ENCODE measurements at regions not wholly inside any gene's neighbourhood (a gene's known extent, or its start where the extent isn't known, plus 50 kb on each side); places are given as distances from the start of the nearest gene placed in this dataset.

DNA sequence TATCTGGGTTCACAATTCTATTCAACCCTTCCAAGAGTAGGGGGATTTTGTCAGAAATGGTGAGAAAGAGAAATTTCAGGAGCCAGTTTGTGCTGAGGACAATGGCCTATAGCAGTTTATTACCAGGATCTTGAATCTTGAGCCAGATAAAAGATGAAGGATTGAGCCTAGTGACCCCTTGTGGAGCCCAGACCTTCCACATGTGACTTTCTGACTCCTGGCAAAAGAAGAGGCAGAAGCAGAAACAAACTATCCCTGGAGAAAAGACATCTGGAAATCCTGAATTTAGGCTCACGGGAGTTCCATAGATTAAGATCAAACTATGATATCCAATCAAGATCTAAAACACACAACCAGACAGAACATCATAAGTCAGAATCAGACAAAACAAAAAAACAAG is 60.9 kb upstream of the CHRM2 start:
- DNase-seq: no peak

DNA sequence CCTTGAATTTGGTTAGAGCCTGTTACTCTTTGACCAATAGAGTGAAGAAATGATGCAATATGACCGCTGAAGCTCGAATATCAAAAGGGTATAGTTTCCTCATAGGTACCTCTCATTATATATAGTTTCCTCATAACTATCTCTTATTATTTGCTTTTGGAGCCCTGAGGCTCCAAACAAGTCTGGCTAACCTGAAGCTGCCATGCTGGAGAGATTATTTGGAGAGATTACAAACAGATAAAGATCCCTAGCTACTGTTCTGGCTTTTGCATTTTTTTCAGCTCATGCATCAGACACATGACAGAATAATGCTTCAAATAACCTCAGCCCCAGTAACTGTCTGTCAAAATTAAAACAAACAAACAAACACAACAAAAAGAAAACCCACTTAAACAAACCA is 65.4 kb upstream of the CHRM2 start:
- DNase-seq: no peak

DNA sequence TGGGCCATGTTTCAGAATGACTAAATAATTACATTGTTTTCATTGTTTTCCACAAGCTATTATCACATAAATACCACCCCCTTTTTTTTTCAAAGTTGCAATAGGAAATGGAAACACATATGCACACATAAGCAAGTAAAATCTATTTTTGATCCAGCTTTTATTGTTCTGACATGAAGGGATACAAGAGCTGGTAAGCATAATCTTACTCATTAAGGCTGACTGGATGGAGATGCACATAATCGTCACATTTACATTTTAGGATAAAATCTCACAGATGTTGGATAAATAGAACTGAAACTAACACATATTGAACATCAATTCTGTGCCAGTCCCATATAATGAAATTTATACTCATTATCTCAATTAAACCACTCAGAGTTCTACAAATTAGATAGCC is 84.5 kb upstream of the CHRM2 start:
- no peak for DNase-seq

DNA sequence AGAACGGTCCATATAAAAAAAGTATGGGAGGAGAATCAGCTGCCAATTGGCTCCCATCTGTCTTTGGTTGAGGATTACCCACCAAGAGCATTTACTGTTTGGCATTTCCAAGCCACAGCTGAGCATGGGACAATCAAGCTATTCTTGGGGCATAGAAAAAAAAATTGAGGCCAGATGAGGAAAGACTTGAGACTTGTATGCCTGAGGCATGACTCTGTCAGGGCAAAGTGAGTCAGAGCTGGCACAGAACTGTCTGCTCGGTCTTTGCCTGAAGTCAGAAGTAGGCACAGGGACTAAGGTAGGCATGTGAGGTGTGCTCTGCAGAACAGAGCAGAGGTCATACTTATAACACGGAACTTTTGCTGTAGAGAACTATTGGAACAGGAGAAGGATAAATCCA is 126.5 kb upstream of the CHRM2 start:
- no peak for DNase-seq

DNA sequence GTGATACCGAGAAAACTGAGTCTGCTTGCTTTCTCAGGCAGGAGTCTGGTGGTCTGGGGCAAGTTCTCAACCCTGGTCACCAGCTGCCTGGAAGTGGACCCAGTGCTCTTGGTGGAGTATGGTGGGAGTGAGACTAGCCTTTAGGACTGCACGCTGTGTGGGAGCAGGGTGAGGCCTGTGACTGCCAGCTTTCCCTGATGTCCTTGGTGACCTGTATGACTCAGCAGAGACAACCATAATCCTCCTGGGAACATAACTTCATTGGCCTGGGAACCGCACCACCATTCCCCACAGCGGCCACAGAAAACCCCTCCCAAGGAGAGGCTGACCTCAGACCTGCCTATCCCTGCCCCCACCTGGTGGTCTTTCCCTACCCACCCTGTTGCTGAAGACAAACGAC is 139.5 kb upstream of the CHRM2 start:
- DNase-seq: no peak

DNA sequence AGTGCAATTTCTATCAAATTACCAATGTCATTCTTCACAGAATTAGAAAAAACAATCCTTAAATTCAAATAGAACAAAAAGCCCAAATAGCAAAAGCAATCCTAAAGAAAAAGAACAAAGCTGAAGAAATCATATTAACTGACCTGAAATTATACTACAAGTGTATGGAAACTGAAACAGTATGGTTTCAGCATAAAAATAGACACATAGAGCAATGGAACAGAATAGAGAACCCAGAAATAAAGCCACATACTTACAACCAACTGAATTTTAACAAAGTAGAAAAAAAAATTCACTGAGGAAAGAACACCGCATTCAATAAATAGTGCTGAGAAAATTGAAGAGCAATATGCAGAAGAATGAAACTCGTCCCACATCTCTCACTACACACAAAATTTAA is 142.0 kb upstream of the CHRM2 start:
- no peak for DNase-seq

DNA sequence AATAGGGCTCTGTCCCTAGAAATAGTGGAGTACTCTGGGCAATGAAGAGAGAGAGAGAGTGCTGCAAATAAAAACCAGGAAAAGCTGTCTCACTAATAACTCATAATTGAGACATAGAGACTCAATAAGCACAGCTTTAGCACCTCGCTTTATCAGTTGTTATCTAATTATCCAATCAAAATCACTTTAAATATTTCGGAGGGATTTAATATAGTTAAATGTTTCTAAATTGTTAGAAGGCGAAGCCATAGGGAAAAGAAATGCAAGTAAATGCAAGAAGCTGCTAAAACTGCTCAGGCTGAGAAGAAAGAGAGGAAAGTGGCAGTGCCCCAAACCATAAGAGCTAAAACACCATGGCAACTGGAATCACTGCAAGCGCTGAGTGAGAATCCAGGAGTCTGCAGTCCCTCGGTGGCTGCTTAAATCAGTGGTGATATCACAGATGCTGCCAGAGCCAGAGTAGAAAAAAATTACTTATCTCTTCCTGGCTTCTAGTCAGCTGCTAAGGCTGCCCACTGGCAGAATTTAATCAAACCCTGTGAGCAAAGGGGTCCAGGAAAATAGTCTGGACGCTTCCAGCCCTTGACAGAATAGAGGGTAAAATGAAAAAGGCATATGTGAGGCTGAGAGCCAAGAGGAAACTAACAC is 150.4 kb upstream of the CHRM2 start:
- peak; percentile 4 for DNase-seq

DNA sequence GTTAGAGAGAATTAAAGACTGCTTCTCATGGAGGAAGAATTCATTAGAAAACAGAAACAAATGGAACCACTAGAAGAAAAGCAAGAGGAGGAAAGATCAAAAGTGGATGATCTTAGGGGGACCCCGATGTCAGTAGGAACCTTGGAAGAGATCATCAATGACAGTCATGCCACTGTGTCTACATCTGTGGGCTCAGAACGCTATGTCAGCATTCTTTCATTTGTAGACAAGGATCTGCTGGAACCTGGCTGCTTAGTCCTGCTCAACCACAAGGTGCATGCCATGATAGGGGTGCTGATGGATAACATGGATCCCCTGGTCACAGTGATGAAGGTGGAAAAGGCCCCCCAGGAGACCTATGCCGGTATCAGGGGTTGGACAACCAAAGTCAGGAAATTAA is 154.4 kb upstream of the CHRM2 start:
- no peak for DNase-seq

DNA sequence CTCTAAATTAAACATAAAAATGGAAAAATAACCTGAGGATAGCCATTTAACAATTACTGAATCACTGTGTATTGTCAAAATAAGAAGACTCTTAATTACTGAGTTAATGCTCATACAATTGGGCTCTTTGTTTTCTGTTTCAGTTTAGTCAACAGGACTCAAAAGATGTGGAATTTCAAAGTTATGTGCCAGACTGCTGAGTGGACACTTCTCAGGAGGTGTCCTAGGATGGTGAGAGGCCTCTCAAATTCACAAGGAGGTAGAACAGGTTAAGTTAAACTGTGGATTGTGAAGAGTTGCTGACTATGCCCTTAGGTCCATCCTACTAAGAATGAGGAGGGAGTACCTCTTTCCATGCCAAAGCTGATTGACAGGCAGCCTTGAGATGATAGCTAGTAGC is 157.7 kb upstream of the CHRM2 start:
- no peak for DNase-seq

DNA sequence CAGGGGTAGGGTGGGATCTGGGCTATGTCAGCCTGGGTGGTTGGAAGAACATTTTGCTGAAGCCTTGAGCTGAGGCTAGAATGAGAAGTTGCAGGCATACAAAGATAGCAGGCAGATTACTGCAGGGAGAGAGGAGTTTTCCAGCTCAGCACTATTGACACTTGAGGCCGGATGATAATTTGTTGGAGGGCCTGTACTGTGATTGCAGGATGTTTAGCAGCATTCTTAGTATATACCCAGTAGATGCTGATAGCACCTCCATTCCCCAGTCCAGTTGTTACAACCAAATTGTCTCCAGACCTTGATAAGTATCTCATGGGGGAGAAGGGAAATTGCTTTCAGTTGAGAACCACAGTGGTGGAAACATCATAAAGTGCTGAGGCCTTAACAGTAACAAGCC is 158.6 kb upstream of the CHRM2 start:
- no peak for DNase-seq

DNA sequence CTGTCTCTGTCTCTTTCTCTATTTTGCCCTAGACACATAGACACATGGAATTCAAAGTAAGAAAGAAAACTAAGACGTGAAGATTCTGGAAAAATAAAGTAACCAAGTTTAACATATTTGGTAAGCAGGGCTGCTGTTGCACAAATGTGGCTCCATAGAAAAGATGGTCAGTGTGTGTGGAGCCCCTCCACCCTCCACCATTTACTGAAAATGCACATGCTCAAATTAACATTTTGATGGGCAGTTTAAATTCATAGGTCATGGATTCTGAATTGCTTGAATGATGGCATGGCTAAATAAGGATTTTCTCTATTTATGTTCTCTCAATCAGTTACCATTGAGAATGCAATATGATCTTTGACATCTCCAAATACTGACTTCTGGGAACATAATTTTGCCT is 165.5 kb upstream of the CHRM2 start:
- DNase-seq: no peak

DNA sequence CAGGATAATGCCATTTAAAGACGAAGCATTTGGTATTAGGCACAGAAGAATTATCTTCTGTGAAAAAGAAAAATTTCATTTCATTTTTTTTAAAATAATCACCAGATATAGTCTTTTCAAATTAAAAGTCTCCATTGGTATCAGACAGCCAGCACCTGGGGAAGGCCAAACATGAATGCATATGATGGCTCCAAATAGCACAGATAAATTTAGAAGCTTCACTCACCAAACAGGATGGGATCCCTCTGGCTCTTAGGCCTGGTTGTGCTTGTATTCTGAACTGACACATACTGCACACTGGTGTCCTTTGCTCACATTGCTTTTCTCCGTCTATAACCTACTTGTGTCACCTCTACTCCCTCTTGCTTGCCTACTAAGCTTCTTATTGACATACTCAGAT is 169.5 kb upstream of the CHRM2 start:
- DNase-seq: no peak

DNA sequence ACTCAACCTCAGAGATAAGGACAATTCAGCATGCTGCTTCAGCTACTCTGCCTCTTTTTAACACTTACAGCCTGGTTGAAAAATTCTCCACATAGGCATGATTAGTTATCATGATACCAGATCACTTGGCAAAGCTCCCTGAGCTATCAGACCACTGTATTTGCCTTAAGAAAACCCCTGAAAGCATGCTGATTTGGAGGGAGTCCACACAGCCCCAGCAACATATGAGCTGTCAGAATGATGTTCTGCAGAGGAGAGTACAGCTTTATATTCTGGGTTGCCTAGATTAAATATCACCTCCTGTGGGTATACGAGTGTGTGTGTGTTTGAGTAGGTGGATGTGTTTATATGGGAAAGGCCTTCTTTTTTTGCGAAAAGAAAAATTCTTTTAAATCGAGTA is 170.2 kb upstream of the CHRM2 start:
- DNase-seq: no peak

DNA sequence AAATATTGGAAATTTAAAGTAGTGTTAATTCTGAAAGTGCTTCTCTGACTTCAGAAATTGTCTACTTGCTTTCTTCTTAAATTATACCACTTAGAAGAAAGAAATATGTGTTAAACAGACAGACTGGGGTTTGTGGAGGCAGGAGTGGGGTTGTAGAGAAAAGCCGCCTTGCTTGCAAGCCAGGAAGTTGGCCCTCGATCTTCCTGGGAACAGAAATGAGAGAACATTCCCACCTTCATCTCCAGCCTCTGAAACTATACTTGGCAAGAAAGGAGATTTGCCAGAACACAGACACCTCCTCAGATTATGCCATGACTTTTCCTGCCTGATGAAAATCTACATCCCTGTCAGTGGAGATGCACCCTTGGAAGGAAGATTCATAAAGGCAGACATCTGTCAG is 171.2 kb upstream of the CHRM2 start:
- no peak for DNase-seq

DNA sequence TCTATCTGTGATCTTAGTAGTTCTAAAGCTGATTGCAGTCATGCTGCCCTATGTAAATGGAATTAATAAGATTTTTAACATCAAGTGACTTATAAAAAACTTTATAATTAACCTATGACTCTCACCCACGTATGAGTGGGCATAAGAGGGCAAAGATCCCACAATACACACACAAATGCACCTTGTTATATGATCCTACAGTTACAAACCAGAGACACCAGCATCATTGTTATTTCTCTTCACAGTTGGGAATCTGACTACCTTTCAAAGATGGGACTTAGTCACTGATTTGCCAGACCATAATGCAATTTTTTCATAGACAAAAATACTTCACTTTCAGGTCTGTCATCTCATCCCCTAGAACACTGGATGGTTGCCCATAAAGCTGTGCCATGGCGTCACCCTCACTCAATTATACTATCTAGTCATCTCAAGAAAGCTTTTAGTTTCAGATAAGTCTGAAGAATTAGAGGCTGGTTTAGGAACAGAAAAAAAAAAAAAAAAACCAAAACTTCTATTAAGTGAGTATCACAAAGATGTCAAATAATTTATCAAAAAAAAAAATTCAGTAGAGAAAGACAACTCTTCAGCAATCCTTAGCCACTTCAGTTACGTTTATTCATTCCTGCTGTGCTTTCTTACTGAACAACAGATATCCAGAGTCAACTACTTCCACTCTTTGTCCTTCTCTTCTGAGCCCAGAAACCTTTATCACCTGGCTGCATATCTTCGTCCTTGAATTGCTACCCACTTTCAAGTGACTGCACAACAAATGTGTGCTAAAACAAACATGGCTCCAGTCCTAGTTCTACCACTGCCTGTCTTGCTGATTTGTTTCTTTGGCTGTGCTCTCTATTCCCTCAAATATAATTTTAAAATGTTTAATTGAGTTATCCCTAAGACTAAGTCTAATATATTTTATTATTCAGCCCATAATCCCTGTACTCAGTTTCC is 175.0 kb upstream of the CHRM2 start:
- DNase-seq: no peak

DNA sequence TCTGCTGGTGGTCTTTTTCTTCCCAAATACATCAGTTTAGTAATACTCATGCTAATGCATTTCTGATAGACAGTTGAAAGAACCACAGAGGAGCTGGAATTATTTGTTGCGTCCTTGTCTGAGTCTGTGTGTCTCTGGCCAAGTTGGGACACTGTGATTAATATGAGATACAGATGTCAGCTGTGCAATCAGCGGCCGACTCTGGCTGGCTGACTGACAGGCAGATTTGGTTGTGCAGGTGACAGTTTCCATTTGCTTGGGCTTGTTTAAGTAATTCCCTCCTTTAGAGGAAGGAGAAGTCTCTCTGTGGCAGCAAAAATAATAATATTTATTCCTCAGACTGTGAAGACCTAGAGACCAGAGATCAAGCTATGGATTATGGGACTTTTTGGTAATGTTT is 176.2 kb upstream of the CHRM2 start:
- DNase-seq: no peak

DNA sequence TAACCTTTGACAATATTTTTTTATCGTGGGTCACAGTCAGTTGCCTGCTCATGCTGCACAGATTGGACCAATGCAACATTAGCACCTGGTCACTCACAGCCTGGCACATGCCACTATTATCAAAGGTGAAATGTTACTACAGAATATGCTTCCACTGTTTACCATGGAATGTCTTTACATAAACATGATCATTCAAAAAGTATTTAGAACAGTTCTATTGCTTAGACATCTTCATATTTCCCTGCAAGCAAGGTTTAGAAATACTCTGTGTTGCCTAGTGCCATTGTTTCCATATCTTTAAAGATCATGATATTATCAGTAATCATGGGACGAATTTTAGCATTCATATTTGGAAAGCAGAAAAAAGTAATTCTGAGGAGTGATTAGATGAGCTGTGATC is 179.9 kb upstream of the CHRM2 start:
- DNase-seq: no peak

DNA sequence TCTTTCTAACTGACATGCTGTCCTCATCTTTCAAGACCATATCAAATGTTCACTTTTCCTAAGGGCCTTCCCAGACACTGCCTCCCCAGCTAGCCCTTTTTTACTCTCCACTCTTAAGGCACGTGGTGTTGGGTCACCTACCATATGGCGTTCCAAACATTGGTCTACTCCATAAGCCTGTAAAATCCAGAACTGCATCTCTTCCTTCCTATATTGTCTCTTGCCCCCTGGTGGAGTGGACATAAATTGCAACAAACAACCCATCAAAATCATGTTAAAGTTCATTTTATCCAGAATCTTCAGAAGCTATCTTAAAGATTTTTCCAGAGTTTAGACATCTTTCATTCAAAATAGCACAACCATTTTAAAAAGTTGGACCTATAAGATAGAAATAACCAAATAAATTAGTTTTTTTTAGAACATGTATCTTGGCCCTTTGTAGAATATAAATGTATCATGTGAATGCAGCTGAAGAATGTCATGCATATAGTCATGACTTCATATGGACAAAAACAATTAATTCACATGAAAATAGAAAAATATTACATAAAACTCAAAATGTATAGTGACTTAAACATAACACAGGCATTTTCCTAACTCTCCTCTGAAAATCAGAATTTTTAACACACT is 180.6 kb upstream of the CHRM2 start:
- DNase-seq: peak; percentile 83

DNA sequence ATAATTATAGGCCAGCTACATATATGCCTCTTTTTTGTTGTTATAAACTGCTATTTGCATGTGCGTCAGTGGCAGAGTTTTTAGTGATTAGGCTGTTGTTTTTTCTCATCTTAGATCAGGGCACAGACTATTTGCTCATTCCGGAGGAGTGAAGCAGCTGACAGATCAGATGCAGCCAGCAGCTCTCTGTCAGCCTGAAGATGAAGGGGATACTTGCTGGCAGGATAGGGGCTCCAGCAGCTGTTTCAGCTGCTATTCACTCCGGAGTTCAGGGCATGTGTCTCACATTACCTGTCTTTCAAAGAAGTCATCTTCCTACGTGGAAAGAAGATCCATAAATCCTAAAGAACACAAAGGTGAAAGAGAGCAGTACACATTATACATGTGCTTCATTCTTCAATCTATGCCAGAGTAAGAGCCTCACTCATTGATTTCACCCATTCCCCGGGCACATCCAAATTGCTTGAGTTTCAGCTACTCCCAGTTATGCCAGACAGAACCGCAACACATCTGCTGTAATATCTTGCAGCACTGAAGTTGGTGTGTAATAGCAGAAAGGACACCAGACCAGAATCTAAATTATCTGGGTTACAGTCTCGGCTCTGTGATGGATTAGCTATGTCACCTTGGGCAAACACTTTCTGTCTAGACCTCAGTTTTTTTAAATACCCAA is 182.8 kb upstream of the CHRM2 start:
- no peak for DNase-seq

DNA sequence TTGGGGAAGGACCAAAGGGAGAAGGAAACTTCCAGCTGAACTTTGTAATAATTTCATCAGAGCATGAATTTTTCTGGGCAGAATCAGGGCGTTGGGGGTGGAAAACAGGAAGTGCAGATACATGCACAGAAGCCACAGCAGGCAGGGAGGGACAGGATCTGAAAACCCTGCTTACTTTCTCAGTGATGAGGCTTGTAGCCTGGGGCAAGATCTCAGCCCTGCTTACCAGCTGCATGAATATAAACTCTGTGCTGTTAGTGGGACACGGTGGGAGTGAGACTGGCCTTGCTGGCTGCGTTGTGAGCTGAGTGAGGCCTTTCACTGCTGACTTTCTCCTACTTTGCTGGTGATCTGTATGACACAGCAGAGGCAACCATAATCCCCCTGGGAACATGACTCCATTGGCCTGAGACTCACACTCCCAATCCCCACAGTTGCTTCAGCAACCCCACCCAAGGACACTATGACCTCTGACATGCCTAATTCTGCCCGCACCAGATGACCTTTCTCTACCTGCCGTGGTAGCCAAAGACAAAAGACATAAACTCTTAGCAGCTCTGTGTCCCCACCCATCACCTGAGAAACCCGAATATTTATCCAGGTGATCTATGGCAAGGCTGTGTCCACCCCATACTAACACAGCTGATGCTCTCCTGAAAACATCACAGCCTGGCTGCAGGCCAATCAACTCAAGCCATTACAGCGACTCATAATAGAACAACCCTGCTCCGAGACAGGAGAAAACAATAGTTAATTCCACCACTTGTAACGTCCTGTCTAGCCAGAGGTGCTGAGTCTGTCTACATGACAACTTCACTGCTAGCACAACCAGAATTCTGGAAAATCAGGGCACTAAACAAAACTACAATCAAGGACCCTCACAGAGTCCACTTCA is 190.7 kb upstream of the CHRM2 start:
- DNase-seq: no peak

DNA sequence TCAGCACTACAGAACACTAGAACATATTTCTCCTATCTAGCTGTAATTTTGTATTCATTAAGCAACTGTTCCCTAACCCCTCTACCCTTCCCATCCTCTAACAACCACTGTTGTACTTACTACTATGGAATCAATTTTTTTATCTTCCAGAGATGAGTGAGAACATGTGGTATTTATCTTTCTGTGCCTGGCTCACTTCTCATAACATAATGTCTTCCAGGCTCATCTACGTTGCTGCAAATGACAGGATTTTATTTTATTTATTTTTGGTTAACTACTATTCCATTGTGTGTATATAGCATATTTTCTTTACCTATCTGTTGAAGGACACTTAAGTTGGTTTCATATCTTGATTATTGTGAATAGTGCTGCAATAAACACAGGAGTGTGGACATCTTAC is 200.9 kb upstream of the CHRM2 start:
- no peak for DNase-seq

DNA sequence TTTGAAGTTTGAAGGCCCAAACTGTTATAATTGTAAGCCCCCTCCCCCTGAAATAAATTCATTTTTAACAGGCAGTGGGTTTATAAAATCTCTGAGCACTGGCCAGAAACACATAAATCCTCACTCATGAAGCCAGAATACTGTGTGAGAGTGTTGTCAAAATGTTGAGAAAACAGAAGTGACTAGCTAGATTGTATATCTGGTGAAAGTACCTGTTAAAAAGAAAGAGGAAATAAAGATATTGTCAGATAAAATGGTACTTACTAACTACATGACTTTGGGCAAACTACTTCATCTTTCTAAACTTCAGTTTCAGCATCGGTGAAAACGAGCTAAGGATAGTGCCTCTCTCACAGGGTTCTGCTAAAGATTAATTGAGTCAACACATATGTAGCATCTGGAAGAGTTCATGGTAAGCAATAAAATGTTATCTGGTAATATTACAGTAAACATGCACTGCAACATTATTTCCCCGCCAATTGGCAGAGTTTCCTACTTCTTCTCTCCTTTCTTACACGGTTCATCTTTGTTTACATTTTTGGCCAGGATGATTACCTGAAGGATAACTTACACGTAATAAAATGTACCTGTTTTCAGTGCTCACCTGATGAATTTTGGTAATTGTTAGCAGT is 202.5 kb upstream of the CHRM2 start:
- DNase-seq: no peak
